Omental fat pad (tissue), 3 donors: ENCODE measurements at regions not wholly inside any gene's neighbourhood (a gene's known extent, or its start where the extent isn't known, plus 50 kb on each side); places are given as distances from the start of the nearest gene placed in this dataset.

Experiments
- ATAC-seq: fragments of 150-250 bp; one replicate; pipeline ENCODE4 v1.9.1; 2016; ENCODE audit warnings: mild to moderate bottlenecking, moderate library complexity; ENCODE audit not compliant: low FRiP score
- DNase-seq: peaks from one replicate; pipeline ENCODE4 v3.0.0-alpha.2; 2019; ENCODE audit warnings: low spot score
- TF ChIP-seq, protein P1 (sequence below), 3 donors: fragments of 450-650 bp; IDR thresholded peaks; one replicate each; pipeline ENCODE4 v1.5.1; 2016 to 2017; ENCODE audit warnings: antibody characterized with exemption in 3 of 3, mild to moderate bottlenecking in 3 of 3, moderate library complexity in 2 of 3

DNA sequence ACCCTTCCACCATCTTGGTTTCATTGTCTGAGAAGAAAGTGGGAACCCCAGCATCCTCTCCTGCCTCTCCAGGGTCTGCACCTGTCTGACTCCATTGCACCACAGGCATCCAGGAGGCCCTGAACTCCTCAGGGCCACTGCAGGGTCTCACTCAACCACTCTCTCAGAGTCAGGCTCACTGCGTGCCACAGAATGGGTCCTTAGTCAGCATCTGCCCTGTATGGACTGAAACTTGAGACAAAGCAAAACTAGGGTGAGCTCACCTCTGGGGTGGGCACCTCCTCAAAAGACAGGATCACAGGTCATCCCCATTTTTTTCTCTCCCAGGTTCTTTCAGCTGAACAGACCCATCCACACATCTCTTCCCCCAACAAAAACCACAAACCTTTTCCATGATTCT lies 59.2 kb upstream of the CPEB4 start:
- DNase-seq, result no peak
- TF ChIP-seq, protein P1, sequence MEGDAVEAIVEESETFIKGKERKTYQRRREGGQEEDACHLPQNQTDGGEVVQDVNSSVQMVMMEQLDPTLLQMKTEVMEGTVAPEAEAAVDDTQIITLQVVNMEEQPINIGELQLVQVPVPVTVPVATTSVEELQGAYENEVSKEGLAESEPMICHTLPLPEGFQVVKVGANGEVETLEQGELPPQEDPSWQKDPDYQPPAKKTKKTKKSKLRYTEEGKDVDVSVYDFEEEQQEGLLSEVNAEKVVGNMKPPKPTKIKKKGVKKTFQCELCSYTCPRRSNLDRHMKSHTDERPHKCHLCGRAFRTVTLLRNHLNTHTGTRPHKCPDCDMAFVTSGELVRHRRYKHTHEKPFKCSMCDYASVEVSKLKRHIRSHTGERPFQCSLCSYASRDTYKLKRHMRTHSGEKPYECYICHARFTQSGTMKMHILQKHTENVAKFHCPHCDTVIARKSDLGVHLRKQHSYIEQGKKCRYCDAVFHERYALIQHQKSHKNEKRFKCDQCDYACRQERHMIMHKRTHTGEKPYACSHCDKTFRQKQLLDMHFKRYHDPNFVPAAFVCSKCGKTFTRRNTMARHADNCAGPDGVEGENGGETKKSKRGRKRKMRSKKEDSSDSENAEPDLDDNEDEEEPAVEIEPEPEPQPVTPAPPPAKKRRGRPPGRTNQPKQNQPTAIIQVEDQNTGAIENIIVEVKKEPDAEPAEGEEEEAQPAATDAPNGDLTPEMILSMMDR (IDR thresholded peaks at IDR 0.05), result no peak
- ATAC-seq, result no peak

DNA sequence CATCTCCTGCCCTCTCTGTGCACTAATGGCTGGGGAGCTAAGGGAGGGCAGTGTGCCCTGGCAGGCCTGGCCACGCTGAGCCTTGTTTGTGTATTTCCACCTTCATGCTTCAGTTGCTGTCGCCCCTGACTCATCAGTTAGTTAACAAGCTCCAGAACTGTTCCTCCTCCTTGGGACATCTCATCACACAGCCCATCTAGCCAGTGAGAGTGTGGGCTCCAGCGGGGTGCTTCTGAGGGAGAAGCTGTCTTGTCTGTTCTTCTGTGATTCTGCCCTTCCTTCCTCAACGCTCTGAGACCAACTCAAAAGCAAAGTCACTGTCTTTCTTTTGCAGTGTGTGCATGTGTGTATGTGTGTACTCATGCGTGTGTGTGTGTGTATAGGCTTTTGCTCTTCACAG lies 58.3 kb upstream of the CPEB4 start:
- ATAC-seq, result no peak
- TF ChIP-seq, protein P1 (IDR thresholded peaks at IDR 0.05), result no peak

DNA sequence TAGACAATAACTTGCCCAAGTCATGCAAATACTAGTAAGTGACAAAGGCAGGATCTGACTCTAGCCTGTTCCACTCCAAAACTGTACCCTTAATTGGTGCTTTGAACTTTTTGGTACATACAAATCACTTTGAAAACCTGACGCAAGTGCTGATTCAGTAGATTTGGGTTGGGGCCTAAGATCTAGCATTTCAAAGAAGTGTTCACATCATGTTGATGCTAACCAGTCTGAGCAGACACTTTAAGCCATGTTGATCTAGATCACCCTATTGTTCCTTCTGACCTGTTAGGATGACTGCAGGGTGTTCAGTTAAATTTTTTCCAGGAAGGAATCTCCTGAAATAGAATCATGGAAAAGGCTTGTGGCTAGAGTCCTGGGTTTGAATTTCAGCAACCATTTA lies 57.7 kb upstream of the CPEB4 start:
- ATAC-seq (no peak), DNase-seq (no peak)
- TF ChIP-seq, protein P1 (IDR thresholded peaks at IDR 0.05), result no peak

More for the DNA sequence above, 58.3 kb upstream of the CPEB4 start:
- no peak for DNase-seq

DNA sequence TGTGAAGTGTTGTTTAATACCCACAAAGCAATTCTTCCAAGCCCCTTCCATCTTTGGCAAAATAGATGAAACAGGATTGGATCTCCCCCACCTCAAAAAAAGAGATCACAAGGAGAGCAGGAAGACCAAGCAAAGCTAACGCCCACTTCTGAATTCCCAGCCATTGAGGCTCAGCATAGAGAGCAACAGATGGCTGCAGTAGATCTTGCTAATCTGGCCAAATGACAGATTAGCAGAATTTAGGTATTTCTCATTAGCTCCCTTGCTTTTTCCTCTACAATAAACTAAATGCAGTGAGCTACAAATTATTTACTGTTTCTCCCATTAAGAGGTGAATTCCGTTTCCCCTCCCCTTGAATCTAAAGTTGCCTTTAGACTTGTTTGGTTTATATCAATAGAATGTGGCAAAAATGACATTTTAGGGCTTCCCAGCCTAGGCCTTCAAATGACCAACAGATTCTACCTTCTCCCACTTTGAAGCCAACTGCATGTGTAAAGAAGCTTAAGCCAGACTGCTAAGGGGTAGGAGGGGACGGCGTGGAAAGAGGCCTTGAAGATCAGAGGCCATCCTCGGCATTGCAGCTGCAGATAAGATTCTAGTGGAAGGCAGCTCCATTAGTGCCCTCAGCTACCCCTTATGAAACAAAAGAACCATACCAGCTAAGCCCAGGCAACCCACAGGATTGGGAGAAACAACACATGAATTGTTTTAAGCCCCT lies 56.8 kb upstream of the CPEB4 start:
- no peak for ATAC-seq
- no peak for DNase-seq
- TF ChIP-seq, protein P1 (IDR thresholded peaks at IDR 0.05), result no peak

DNA sequence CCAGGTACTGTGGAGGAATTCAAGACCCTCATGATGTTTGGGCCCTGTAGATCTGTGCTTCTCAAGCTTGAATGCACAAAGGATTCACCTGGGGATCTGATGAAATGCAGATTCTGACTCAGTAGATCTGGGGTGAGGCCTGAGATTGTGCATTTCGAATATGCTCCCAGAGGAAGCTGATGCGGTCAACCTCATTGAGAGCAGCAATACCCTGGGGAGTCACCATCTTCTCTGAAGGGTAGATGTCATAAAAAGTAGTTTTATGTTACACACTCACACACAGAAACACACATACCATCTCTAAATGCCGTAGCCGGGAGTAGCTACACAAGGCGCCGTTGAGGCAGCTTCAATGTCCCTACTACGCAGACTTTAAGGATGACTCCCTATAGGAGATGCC lies 55.8 kb upstream of the CPEB4 start:
- TF ChIP-seq, protein P1 (IDR thresholded peaks at IDR 0.05), result no peak
- ATAC-seq (no peak), DNase-seq (no peak)

DNA sequence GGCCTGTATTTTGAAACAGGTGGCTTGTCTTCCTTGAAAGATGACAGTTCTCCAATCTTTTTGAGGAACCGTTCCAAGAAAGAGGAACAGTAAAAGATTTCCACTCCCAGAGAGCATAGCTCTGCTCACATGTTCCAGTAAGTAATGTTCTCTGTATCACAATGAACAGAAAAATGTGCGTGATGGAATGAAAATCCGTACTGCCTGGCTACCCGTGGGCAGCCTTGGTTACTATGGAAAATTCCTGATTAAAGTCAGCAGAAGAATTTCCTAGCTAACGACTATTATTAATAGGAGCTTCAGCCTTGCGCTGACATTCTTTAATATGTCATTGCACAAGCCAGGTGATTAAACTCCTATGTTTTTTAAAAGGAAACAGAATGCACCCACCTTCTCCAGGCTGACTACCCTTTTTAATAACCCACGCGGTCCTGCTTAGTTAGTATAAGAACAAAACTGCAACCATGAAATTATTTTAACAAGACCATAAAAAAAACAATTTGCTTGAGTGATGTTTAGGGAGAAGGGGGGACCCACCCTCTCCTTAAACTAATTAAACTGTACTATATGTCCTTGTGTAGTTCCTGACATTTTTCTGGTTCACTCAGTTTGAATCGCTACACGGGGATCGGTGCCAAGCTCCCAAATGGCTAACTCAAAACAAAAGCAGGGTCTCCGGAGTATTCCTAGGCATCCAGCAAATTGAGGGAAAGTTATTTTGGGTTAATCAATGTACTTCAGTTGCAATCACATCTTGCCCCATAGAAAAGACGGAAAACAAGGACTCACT lies 54.8 kb upstream of the CPEB4 start:
- ATAC-seq (peak; percentile 77), DNase-seq (no peak)
- TF ChIP-seq, protein P1 (IDR thresholded peaks at IDR 0.05), result no peak
